GM18505 (cell line): ENCODE measurements at regions not wholly inside any gene's neighbourhood (a gene's known extent, or its start where the extent isn't known, plus 50 kb on each side); places are given as distances from the start of the nearest gene placed in this dataset.

ENCODE experiments used
- ATAC-seq: cut with Tn5 transposase; IDR thresholded peaks from one replicate; pipeline ENCODE4 v1.9.1; 2021; ENCODE audit not compliant: unreplicated experiment
- POLR2A ChIP-seq: IDR thresholded peaks from 4 replicates; pipeline ENCODE4 v1.6.1; 2011; ENCODE audit warnings: borderline replicate concordance; ENCODE audit not compliant: insufficient read depth, insufficient read length; ENCODE audit errors: extremely low read depth

DNA sequence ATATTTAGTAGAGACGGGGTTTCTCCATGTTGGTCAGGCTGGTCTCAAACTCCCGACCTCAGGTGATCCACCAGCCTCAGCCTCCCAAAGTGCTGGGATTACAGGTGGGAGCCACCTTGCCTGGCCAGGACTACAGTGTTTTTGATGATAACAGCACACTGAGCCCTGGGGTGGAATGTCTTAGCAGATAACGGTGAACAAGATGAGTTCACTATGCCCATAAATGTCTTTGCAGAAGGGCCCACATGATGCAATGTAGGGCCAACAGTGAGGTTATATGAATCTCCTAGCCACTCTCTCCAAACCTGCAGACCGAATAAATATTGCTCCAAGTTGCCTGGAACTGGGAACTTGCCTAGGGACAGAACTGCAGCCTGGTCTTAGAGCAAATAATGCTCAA is 235.1 kb downstream of the COG6 start:
- TF ChIP-seq POLR2A = no peak
- ATAC-seq = no peak

DNA sequence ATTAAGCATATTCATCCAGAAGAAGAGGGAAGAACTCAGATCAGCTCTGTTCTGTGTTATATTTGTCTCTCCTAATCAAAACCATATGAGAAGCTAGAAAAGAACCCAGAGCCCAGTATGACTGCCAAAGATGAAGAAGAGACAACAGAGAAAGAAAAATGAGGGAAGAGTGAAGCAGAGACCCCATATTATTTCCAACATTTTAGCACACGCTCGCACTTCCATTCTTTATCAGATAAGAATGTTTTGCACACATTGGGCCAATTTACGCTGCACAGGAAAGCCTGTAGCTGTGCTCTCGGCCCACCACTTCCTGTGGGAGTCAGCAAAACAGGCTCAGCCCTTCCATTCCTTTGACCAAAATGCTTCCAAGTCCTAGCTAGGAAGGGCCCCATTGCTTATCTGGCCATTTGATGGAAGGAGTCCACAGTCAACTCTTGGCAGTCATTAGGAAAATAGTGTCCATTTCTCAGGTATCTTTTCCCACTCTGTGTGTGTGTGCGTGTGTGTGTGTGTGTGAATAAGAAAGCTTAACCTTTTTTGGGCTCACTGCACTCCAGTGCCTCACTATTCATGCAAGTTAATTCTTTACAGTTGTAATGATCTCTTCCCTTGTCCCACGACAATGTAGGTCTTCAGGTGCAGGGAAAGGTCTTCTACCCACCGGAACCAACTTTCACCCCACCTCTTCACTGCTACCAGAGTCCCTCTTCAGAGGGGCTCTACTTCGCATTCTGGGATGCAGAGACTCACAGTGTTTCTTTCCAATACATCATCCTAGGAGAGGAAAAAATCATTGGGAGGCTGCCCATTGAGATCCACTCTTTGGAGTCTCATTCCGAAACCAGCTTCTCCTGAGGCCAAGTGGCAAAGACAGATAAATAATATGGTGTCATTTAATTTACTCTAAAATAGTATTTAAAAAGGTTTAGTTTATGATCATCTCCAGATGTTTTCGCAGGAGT is 237.5 kb downstream of the COG6 start:
- ATAC-seq = no peak
- TF ChIP-seq POLR2A = no peak

DNA sequence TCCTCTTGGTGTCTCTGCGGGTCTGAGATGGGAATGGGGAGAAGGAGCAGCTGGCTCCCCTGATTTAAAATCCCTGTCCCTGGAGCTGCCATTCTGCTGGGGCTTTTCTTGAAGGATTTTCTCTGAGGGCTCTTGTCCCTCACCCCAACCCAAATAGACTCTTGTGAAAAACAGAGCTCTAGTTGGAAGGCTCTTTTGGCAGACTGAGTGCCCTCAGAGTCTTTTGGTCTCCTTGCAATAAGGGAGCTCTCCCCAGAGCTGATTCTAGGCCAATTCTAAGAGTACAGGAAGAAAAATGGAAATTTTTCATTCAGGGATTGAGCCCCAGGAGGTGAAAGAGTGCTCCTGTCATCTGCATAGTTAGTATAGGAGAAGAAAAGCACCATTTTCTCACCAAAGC is 238.3 kb downstream of the COG6 start:
- TF ChIP-seq POLR2A = no peak

DNA sequence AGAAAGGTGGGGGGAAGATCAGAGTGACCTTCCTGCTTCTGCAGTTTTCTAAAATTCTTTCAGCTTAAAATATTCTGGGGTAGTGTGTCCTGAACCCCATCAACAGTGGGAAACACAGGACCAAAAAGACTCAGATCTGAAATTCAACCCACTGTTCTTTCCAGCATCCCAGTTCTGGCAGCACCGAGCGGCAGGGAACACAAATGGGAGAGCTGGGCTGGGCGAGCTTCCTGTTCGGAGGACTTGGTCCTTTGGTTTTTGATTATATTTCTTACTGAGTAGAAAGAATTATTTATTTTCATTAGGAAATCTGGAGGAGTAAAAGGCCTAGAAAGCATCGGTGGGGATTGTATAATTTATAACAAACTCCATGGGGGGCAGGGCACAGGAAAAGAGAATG is 239.1 kb downstream of the COG6 start:
- ATAC-seq = no peak
- no peak for TF ChIP-seq POLR2A

More for the DNA sequence above, 238.3 kb downstream of the COG6 start:
- no peak for ATAC-seq

DNA sequence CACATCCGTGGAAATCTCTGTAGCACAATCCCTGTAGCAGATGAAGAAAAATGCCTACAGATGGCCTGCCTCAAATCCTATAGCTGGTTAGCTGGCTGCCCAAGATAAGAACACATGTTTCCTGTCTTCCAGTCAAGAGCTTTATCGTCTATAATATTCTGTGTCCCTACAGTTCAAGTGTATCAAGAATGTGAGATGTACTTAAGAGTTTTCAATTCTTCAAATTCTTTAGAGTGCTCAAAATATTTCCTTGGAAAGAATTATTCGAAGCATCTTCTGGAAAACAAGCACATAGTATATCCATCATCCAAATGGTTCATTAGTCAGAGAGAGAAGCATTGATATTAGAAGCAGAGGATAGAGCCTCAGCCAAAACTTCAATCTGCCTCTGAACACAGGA is 239.8 kb downstream of the COG6 start:
- ATAC-seq = no peak
- TF ChIP-seq POLR2A = no peak

DNA sequence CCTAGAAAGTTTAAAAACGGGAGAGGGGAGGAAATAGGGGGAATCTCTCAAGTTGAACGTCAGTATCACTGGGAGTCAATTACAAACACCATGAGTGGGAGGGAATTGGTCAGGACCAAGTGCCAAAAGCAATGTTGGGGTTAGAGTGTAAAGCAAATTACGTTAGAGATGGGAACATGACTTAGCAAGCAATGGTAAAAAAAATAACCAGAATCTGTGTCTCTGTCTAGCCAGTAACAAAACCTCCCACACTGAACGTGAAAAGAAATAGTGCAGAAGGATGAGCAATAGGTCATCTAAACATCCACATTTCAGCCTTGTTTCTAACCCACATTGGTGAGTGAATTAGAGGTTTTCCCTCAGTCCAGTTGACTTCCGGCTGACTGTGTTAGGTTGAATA is 242.2 kb downstream of the COG6 start:
- ATAC-seq = no peak
- no peak for TF ChIP-seq POLR2A

DNA sequence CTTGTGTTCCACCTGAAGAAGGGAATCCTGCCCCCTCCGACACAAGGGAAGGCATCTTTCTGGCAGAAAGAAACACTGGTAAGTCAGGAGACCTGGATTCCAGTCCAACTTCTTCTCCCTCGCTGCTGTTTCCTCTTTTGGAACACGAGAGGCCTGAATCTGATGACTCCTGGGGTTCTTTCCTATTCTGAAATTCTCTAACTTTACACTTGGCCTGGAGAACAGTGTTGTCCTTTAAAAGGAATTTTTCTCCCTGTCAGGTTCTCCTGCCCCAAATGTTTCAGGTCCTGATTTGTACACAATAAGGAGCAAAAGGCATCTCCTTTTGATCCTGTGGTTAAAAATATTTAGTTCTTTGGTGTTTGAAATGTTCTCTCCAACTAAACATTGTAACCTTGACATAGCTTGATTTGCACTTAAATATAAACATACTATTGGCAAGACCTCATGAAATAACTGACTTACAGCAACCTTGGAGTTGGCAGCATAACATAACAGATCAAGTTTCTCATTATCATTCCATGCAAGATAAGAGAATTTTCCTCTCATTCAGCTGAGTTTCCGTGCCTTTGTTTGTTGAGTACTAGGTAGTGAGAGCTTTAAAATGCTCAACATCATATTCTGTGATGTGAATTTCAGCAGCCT is 244.8 kb downstream of the COG6 start:
- no peak for TF ChIP-seq POLR2A
- ATAC-seq = no peak

DNA sequence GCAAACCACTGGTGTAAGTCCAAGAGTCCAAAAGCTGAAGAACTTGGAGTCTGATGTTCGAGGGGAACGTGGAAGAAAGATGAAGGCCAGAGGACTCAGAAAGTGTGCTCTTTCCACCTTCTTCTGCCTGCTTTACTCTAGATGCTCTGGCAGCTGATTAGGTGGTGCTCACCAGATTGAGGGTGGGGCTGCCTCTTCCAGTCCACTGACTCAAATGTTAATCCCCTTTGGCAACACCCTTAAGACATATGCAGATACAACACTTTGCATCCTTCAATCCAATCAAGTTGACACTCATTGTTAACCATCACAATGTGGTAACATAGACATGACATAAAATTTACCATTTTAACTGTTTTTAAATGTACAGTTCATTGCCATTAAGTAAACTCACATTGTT is 249.5 kb downstream of the COG6 start:
- no peak for ATAC-seq
- no peak for TF ChIP-seq POLR2A

DNA sequence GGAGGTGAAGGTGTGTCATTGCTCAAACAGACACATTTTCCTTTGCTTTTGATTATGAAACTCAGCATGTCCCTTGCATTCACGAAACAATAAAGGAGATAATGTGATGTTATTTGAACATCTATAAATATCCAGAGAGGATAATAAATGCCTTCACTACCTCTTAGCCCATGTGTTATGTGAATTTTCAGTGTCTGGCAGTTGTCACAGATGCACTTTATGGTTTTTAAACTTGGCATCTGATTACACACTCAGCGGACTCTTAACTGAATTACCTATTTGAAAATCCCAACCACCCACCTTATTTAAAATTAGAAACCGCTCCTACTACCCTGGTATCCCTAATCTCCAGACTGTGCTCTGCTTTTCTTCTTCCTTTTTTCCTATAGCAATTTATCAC is 254.2 kb downstream of the COG6 start:
- TF ChIP-seq POLR2A = no peak
- no peak for ATAC-seq

DNA sequence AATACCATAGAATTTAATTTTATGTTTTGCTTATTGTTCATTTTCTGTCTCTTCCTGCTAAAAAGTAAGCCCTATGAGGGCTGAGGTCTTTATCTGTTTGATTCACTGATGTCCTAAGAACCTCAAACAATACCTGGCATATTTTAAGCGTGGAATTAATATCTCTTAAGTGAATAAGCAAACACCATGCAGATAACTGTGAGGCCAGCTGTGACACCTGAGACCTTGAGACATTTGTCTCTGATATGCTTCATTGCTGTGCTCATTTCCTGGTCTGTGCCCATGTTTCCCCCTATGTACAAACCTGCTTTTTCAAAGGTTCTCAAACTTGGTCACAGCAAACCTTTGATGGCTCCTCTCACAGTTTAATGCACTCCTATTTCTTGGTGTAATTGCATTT is 254.6 kb downstream of the COG6 start:
- no peak for TF ChIP-seq POLR2A
- ATAC-seq = no peak

DNA sequence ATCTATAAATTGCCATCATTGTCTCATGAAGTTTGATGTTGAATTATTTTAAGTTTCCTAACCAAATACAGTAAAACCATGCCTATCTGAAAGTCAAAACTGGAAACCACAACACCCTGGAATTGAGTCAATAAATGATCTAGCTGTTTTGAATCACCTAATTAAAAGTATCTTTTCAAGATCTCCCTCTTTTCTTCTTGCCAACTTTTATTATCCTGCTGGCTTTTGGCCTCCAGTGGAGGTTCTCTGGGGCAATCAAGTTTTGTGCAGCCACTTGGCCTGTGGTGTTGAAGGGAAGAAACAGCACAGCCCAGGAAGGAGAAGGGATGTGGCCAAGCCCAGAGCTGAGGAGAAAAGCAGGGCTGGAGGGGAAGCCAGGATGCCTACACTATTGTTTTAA is 255.4 kb downstream of the COG6 start:
- TF ChIP-seq POLR2A = no peak
- ATAC-seq = no peak

DNA sequence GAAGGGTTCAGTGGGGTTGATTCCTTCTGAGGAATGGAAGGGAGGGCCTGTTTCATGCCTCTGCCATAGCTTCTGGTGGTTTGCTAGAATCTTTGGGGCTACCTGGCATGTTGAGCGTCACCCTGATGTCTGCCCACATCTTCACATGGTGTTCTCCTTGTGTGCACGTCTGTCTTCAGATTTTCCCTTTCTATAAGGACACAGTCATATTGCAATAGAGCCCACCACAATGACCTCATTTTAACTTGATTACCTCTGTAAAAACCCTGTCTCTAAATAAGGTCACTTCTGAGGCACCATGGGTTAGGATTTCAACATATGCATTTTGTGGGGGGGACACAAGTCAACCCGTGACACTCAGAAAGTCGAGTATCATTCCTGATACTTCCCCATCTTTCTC is 257.9 kb downstream of the COG6 start:
- ATAC-seq = no peak
- no peak for TF ChIP-seq POLR2A

DNA sequence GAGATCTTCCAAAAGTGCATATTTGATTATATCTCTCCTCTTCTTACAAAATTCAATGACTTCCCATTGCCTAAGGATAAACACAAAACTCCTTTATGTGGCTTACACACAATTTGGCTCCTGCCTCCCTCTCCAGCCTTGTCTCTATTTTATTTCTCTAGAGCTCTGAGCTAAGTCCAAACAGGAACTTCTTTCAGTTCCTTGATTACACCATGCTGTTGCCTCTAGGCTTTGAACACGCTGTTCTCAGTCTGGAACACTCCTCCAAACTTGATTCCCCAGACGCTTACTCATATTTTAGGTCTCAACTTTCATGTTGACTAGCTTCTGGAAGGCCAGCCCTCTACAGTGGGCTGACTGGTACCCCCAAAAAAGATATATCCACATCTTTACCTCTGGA is 258.5 kb downstream of the COG6 start:
- no peak for TF ChIP-seq POLR2A
- ATAC-seq = no peak

DNA sequence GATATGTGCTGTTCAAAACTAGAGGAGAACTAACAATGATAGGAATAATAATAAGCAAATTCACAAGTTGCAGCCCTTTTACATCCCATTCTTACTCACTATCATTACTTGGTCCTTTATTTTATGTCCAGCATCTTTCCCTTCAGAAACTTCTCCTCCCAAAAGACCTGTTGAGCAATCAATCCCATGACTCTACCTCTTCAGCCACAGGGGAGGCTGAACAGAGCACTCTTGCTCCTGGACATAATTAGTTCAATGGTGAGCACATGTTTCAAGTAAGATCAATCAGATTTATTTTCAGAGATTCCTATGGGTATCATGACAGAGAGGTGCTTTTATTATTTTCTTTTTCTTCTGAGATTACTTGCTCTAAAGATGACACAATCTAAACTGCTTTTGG is 260.0 kb downstream of the COG6 start:
- TF ChIP-seq POLR2A = no peak
- no peak for ATAC-seq

DNA sequence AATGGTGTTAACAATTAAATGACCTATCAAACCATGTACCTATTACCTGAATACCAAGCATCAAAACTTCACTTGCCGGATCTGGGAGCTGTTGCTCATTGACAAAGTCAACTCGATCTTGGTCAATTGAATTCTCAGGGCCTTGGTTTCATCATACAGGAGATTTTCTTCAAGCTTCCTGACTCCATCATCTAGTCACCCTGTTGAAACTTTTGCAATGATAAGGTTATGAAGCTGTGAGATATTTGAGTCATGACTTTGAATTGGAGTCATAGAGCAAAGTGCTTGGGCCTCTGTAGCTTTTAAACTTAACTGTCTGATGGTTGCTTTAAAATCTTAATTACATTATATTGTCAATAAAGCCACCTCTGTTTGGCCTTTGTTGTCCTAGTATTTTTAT is 260.9 kb downstream of the COG6 start:
- TF ChIP-seq POLR2A = no peak
- ATAC-seq = no peak

DNA sequence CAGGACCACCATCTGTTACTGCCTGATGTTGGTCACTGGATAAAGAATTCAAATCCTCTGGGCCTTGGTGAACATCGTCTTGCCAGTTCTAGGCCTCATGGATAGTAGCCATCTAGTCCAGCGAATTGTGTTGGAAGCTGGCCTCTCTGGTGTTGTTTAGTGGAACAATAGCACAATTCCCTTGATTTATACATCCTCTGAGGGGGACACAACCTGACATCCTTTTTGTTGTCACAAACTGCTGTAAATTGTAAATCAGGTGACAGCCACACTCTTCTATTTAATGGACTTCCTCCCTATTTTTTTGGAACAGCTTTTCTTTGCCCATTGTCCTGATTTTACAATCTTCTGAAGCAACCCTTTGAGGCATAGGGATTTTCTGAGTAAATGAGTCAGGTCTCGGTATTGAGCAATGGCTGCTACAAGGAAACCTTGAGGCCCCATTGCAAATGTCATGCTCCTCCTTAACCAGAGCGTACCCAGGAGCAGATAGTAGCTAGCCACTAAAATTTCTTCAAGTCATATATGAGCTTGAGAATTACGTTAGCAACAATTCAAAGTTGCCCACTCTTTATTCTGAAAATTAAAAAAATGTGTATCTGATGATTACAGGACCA is 263.3 kb downstream of the COG6 start:
- no peak for ATAC-seq
- TF ChIP-seq POLR2A = no peak
